Adrenal gland (tissue), 5 donors: ENCODE measurements at regions not wholly inside any gene's neighbourhood (a gene's known extent, or its start where the extent isn't known, plus 50 kb on each side); places are given as distances from the start of the nearest gene placed in this dataset.

ENCODE experiments used
- POLR2A ChIP-seq, 2 donors: fragments of 450-650 bp; IDR thresholded peaks; one replicate each; pipeline ENCODE4 v1.6.1; 2017; ENCODE audit warnings: antibody characterized with exemption in 2 of 2, mild to moderate bottlenecking in 2 of 2, moderate library complexity in 1 of 2
- TF ChIP-seq, protein P1 (sequence below), 6 experiments: fragments of 450-650 bp in 4 of 6; fragments of 200-600 bp in 2 of 6; sonication (generic) in 1 of 6; IDR thresholded peaks; 1 replicate in 5 of 6; 2 replicates in 1 of 6; pipeline versions ENCODE4 v1.5.1 to v1.8.0; 2016 to 2021; ENCODE audit warnings: antibody characterized with exemption in 6 of 6, mild to moderate bottlenecking in 2 of 6, moderate library complexity in 1 of 6
- donor health status: DM: no; HTN: no; CAD: no.

GRCh38 chr15:91635641-91636040 is 217.9 kb upstream of the SLCO3A1 start:
- TF ChIP-seq, protein P1, sequence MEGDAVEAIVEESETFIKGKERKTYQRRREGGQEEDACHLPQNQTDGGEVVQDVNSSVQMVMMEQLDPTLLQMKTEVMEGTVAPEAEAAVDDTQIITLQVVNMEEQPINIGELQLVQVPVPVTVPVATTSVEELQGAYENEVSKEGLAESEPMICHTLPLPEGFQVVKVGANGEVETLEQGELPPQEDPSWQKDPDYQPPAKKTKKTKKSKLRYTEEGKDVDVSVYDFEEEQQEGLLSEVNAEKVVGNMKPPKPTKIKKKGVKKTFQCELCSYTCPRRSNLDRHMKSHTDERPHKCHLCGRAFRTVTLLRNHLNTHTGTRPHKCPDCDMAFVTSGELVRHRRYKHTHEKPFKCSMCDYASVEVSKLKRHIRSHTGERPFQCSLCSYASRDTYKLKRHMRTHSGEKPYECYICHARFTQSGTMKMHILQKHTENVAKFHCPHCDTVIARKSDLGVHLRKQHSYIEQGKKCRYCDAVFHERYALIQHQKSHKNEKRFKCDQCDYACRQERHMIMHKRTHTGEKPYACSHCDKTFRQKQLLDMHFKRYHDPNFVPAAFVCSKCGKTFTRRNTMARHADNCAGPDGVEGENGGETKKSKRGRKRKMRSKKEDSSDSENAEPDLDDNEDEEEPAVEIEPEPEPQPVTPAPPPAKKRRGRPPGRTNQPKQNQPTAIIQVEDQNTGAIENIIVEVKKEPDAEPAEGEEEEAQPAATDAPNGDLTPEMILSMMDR (IDR thresholded peaks at IDR 0.05) = no peak
- TF ChIP-seq POLR2A (IDR thresholded peaks at IDR 0.05) = no peak
